Left lung (tissue), 4 donors: ENCODE measurements at regions not wholly inside any gene's neighbourhood (a gene's known extent, or its start where the extent isn't known, plus 50 kb on each side); places are given as distances from the start of the nearest gene placed in this dataset.

Experiments
- ATAC-seq: fragments of 200-7000 bp; cut with Tn5 transposase; one replicate; pipeline ENCODE4 v1.9.1; 2020; ENCODE audit warnings: moderate library complexity
- DNase-seq, 4 donors: peaks; one replicate each; pipeline ENCODE4 v3.0.0-alpha.2; 2013 to 2020
- H3K27ac ChIP-seq, 2 donors: fragments of 200-600 bp; sonication (generic) in 1 of 2; one replicate each; pipeline versions ENCODE4 v1.5.0 to v1.8.0; 2020 to 2021
- H3K27me3 ChIP-seq, 2 donors: fragments of 200-600 bp; sonication (generic) in 1 of 2; one replicate each; pipeline versions ENCODE4 v1.5.0 to v1.8.0; 2020 to 2021
- H3K36me3 ChIP-seq, 2 donors: fragments of 200-600 bp; sonication (generic) in 1 of 2; one replicate each; pipeline versions ENCODE4 v1.5.0 to v1.8.0; 2020 to 2021
- H3K4me1 ChIP-seq, 2 donors: fragments of 200-600 bp; one replicate each; pipeline ENCODE4 v1.8.0; 2021
- H3K4me3 ChIP-seq, 2 donors: fragments of 200-600 bp; sonication (generic) in 1 of 2; one replicate each; pipeline versions ENCODE4 v1.5.0 to v1.8.0; 2020 to 2021; ENCODE audit warnings: mild to moderate bottlenecking in 1 of 2
- H3K9me3 ChIP-seq, 2 donors: fragments of 200-600 bp; sonication (generic) in 1 of 2; one replicate each; pipeline versions ENCODE4 v1.5.0 to v1.8.0; 2020 to 2021
- intact Hi-C, 2 donors: fragments of 100-400 bp; cut with DNase I; formaldehyde crosslinking; loops; one replicate each; pipeline versions ENCODE4 v1.11.2 to v1.14.2; 2022
- TF ChIP-seq, protein P1 (sequence below), 2 donors: fragments of 200-600 bp; sonication (generic) in 1 of 2; IDR thresholded peaks; one replicate each; pipeline versions ENCODE4 v1.5.0 to v1.8.0; 2021; ENCODE audit warnings: antibody characterized with exemption in 2 of 2
- donor health status: DM: no; HTN: yes; CAD: no.
- donor health status: DM: no; HTN: no; CAD: no.

DNA sequence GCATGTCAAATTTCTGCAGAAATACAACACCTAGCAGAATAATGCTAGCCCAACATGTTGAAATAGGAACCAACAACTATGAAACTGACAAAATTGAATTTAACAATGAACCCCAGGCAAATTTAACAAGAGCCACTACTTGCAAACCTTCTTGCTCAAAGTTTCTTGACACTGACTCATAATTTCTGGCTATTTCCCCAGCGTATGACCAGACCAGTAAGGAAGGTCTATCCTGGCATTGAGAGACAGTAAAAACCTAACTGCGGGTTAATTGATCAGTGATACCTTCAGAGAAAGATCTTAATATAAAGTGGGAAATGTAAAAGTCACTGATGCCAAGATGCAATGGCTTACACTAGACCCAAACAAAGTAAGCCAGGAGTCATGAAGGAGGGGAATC, 510.1 kb downstream of the ARL4A start:
- Histone ChIP-seq H3K36me3 (no peaks in the 10 kb centered on the region), H3K9me3 (no peaks in the 10 kb centered on the region), H3K4me3 (no peak overlapping the region), H3K27ac (no peak overlapping the region), H3K27me3 (no peaks in the 10 kb centered on the region), H3K4me1 (no peaks in the 10 kb centered on the region)
- TF ChIP-seq, protein P1, sequence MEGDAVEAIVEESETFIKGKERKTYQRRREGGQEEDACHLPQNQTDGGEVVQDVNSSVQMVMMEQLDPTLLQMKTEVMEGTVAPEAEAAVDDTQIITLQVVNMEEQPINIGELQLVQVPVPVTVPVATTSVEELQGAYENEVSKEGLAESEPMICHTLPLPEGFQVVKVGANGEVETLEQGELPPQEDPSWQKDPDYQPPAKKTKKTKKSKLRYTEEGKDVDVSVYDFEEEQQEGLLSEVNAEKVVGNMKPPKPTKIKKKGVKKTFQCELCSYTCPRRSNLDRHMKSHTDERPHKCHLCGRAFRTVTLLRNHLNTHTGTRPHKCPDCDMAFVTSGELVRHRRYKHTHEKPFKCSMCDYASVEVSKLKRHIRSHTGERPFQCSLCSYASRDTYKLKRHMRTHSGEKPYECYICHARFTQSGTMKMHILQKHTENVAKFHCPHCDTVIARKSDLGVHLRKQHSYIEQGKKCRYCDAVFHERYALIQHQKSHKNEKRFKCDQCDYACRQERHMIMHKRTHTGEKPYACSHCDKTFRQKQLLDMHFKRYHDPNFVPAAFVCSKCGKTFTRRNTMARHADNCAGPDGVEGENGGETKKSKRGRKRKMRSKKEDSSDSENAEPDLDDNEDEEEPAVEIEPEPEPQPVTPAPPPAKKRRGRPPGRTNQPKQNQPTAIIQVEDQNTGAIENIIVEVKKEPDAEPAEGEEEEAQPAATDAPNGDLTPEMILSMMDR (IDR thresholded peaks at IDR 0.05) = no peak
- DNase-seq = no peak
- intact Hi-C loops = no loop called here
- ATAC-seq = no peak

DNA sequence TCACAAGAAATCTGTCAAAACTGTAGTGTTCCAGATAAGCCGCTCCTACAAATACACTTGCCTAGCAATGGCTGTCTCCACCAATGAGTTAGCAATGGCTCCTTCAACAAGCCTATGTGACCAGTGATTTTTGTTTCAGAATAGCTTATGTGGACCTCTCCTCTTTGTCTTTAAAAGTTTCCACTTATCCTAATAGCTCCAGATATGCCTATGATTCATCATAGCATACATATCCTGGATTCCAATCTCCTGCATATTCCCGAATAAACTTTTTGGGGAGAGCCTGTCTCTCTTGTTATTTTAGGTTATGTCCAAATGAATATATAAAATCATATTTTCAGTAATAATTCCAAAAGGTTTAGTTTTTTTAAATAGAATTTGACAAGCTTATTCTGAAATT, 510.6 kb downstream of the ARL4A start:
- DNase-seq = no peak
- Histone ChIP-seq H3K9me3 (no peaks in the 10 kb centered on the region), H3K27me3 (no peaks in the 10 kb centered on the region), H3K4me1 (no peaks in the 10 kb centered on the region), H3K4me3 (no peak overlapping the region), H3K36me3 (no peaks in the 10 kb centered on the region), H3K27ac (no peak overlapping the region)
- ATAC-seq = no peak
- TF ChIP-seq, protein P1 (IDR thresholded peaks at IDR 0.05) = no peak
- intact Hi-C loops = no loop called here

DNA sequence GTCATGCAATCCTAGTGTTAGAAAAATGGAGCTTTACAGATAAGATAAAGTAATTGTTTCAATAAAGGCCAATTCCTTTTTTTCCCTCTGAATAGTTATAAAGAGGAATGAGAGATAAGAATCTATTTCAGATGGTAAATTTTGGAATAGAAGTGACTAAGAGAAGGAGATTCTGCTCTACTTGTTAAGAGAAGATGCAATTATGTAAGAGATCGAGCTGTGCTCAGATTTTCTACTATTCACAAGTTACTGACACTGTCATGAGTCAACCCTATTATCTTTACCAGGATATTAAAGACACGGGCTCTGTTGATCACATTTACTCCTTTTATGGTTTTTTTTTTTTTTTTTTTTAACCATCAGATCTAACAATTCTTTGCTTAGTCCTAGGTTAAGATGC, 511.3 kb downstream of the ARL4A start:
- no peak overlapping the region for H3K27ac ChIP-seq
- intact Hi-C loops = no loop called here
- TF ChIP-seq, protein P1 (IDR thresholded peaks at IDR 0.05) = no peak

DNA sequence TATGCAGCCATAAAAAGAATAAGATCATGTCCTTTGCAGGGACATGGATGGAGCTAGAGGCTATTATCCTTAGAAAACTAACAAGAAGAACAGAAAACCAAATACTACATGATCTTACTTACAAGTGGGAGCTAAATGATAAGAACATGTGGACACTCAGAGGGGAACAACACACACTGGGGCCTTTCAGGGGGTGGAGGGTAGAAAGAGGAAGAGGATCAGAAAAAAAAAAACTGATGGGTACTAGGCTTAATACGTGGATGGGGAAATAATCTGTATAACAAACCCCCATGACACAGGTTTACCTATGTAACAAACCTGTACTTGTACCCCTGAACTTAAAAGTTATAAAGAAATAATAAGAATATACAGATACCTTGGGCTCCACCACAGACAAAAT, 514.2 kb downstream of the ARL4A start:
- no peak for DNase-seq
- TF ChIP-seq, protein P1 (IDR thresholded peaks at IDR 0.05) = no peak
- Histone ChIP-seq H3K27ac (no peak overlapping the region), H3K9me3 (no peaks in the 10 kb centered on the region), H3K27me3 (no peaks in the 10 kb centered on the region), H3K36me3 (no peaks in the 10 kb centered on the region), H3K4me1 (no peaks in the 10 kb centered on the region), H3K4me3 (no peak overlapping the region)
- ATAC-seq = no peak
- intact Hi-C loops = no loop called here

More for the DNA sequence above, 511.3 kb downstream of the ARL4A start:
- H3K9me3 ChIP-seq = no peaks in the 10 kb centered on the region
- no peaks in the 10 kb centered on the region for H3K4me1 ChIP-seq
- DNase-seq (no peak), ATAC-seq (no peak)
- no peaks in the 10 kb centered on the region for H3K27me3 ChIP-seq
- no peaks in the 10 kb centered on the region for H3K36me3 ChIP-seq
- no peak overlapping the region for H3K4me3 ChIP-seq

DNA sequence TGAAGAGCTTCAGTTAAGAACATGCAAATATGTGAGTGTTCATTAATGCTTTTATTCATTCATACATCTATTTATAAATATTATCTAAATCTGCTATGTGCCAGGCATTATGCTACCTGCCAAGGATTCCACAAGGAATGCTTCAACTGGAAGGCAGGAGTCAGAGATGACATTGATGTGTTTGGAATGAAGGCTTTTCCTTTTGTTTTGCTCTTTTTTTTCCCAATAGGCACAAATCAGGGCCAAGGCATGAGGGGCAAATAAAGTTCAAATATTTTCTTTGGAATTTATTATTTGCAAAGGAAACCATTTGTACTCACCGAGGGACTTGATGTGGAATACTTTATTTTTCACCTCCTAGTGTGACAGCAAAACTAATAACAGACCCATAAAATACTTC, 530.3 kb downstream of the ARL4A start:
- H3K27ac ChIP-seq = no peak overlapping the region
- no peaks in the 10 kb centered on the region for H3K9me3 ChIP-seq
- TF ChIP-seq, protein P1 (IDR thresholded peaks at IDR 0.05) = no peak
- no peak overlapping the region for H3K4me3 ChIP-seq
- intact Hi-C loops = no loop called here
- H3K36me3 ChIP-seq = no peaks in the 10 kb centered on the region
- H3K4me1 ChIP-seq = no peaks in the 10 kb centered on the region
- DNase-seq (no peak), ATAC-seq (no peak)
- no peaks in the 10 kb centered on the region for H3K27me3 ChIP-seq
